H9 (cell line): ENCODE measurements at regions not wholly inside any gene's neighbourhood (a gene's known extent, or its start where the extent isn't known, plus 50 kb on each side); places are given as distances from the start of the nearest gene placed in this dataset.

Source experiments
- DNase-seq: peaks from one replicate; pipeline ENCODE4 v3.0.0-alpha.2; 2017
- H2AFZ ChIP-seq: one replicate; pipeline ENCODE4 v1.6.1; 2013; ENCODE audit warnings: mild to moderate bottlenecking, low read length, control low read depth, moderate library complexity
- H2AK5ac ChIP-seq: 2 replicates; pipeline ENCODE4 v1.6.1; 2013; ENCODE audit warnings: low read length, control low read depth, mixed read lengths; ENCODE audit not compliant: insufficient read length
- H2BK120ac ChIP-seq: one replicate; pipeline ENCODE4 v1.6.1; 2013; ENCODE audit warnings: low read depth, mild to moderate bottlenecking, low read length, control low read depth, inconsistent platforms; ENCODE audit not compliant: poor library complexity, severe bottlenecking
- H2BK12ac ChIP-seq: 2 replicates; pipeline ENCODE4 v1.6.1; 2013; ENCODE audit warnings: low read length, control low read depth, mixed read lengths, low read depth; ENCODE audit not compliant: insufficient read length
- H2BK15ac ChIP-seq: 2 replicates; pipeline ENCODE4 v1.6.1; 2013; ENCODE audit warnings: low read depth, low read length, control low read depth
- H2BK20ac ChIP-seq: one replicate; pipeline ENCODE4 v1.6.1; 2013; ENCODE audit warnings: low read depth, mild to moderate bottlenecking, low read length, control low read depth, inconsistent platforms; ENCODE audit not compliant: poor library complexity, severe bottlenecking
- H2BK5ac ChIP-seq: 2 replicates; pipeline ENCODE4 v1.6.1; 2013; ENCODE audit warnings: low read length, control low read depth, mixed read lengths; ENCODE audit not compliant: insufficient read length
- H3K14ac ChIP-seq: 2 replicates; pipeline ENCODE4 v1.6.1; 2013; ENCODE audit warnings: low read length, control low read depth; ENCODE audit not compliant: insufficient read depth
- H3K18ac ChIP-seq: 2 replicates; pipeline ENCODE4 v1.6.1; 2013; ENCODE audit warnings: low read depth, mild to moderate bottlenecking, mixed read lengths, low read length, control low read depth; ENCODE audit not compliant: insufficient read length
- H3K23ac ChIP-seq: 2 replicates; pipeline ENCODE4 v1.6.1; 2013; ENCODE audit warnings: low read length, control low read depth, mixed read lengths, low read depth; ENCODE audit not compliant: insufficient read length
- H3K23me2 ChIP-seq: 2 replicates; pipeline ENCODE4 v1.6.1; 2013; ENCODE audit warnings: low read depth, mild to moderate bottlenecking, mixed read lengths, low read length, control low read depth; ENCODE audit not compliant: insufficient read length, poor library complexity, severe bottlenecking
- H3K27ac ChIP-seq: 2 replicates; pipeline ENCODE4 v1.5.1; 2013; ENCODE audit warnings: low read length, control low read depth, mixed read lengths, low read depth; ENCODE audit not compliant: insufficient read length
- H3K27me3 ChIP-seq: 2 replicates; pipeline ENCODE4 v1.6.1; 2013; ENCODE audit warnings: low read length, control low read depth, inconsistent platforms; ENCODE audit not compliant: insufficient read depth
- H3K4ac ChIP-seq: 2 replicates; pipeline ENCODE4 v1.6.1; 2013; ENCODE audit warnings: low read depth, mild to moderate bottlenecking, control low read depth, inconsistent platforms, low read length, moderate library complexity
- H3K4me1 ChIP-seq: 2 replicates; pipeline ENCODE4 v1.6.1; 2013; ENCODE audit warnings: low read length, control low read depth, inconsistent platforms; ENCODE audit not compliant: insufficient read depth
- H3K4me2 ChIP-seq: 2 replicates; pipeline ENCODE4 v1.6.1; 2013; ENCODE audit warnings: low read length, control low read depth, mixed read lengths; ENCODE audit not compliant: insufficient read length, insufficient read depth
- H3K56ac ChIP-seq: 2 replicates; pipeline ENCODE4 v1.6.1; 2013; ENCODE audit warnings: low read depth, mild to moderate bottlenecking, mixed read lengths, low read length, control low read depth; ENCODE audit not compliant: insufficient read length
- H3K79me1 ChIP-seq: 2 replicates; pipeline ENCODE4 v1.6.1; 2013; ENCODE audit warnings: low read depth, mild to moderate bottlenecking, moderate library complexity, low read length, control low read depth, inconsistent platforms; ENCODE audit not compliant: insufficient read depth, poor library complexity, severe bottlenecking
- H3K79me2 ChIP-seq: 2 replicates; pipeline ENCODE4 v1.6.1; 2013; ENCODE audit warnings: low read length, control low read depth, inconsistent platforms; ENCODE audit not compliant: insufficient read depth
- H3K9ac ChIP-seq: 2 replicates; pipeline ENCODE4 v1.6.1; 2013; ENCODE audit warnings: low read length, control low read depth, mixed read lengths; ENCODE audit not compliant: insufficient read length; ENCODE audit errors: extremely low read depth
- H3K9me3 ChIP-seq: one replicate; pipeline ENCODE4 v1.6.1; 2013; ENCODE audit warnings: low read depth, low read length, inconsistent platforms; ENCODE audit not compliant: control insufficient read depth
- H3T11ph ChIP-seq: one replicate; pipeline ENCODE4 v1.6.1; 2013; ENCODE audit warnings: mild to moderate bottlenecking, low read length, control low read depth, inconsistent platforms
- H4K20me1 ChIP-seq: one replicate; pipeline ENCODE4 v1.6.1; 2013; ENCODE audit not compliant: control insufficient read depth, insufficient read length, insufficient read depth
- H4K5ac ChIP-seq: 2 replicates; pipeline ENCODE4 v1.6.1; 2013; ENCODE audit warnings: low read depth, mild to moderate bottlenecking, mixed read lengths, low read length, control low read depth; ENCODE audit not compliant: insufficient read length
- H4K8ac ChIP-seq: replicated peaks from 2 replicates; pipeline ENCODE4 v1.6.1; 2013; ENCODE audit warnings: low read length, control low read depth, mixed read lengths, low read depth; ENCODE audit not compliant: insufficient read length
- H4K91ac ChIP-seq: 2 replicates; pipeline ENCODE4 v1.6.1; 2013; ENCODE audit warnings: low read depth, mild to moderate bottlenecking, moderate library complexity, mixed read lengths, low read length, control low read depth; ENCODE audit not compliant: insufficient read length
- H3K27ac Mint-ChIP-seq, 3 experiments: 2 replicates in 2 of 3; 3 replicates in 1 of 3; pipeline ENCODE4 v1.8.0; 2020 to 2021; ENCODE audit warnings: mixed read lengths in 3 of 3, mild to moderate bottlenecking in 1 of 3, moderate library complexity in 1 of 3
- H3K27me3 Mint-ChIP-seq: 2 replicates; pipeline ENCODE4 v1.8.0; 2021; ENCODE audit warnings: low read depth, mild to moderate bottlenecking, moderate library complexity, mixed read lengths
- H3K36me3 Mint-ChIP-seq, 3 experiments: 2 replicates in 2 of 3; 3 replicates in 1 of 3; pipeline ENCODE4 v1.8.0; 2020 to 2021; ENCODE audit warnings: low read depth in 3 of 3, mixed read lengths in 3 of 3; ENCODE audit not compliant: insufficient read depth in 1 of 3
- H3K4me1 Mint-ChIP-seq, 2 experiments: 2 replicates each; pipeline ENCODE4 v1.8.0; 2020; ENCODE audit warnings: mixed read lengths in 2 of 2
- H3K4me3 Mint-ChIP-seq, 2 experiments: 2 replicates in 1 of 2; 3 replicates in 1 of 2; pipeline ENCODE4 v1.8.0; 2020 to 2021; ENCODE audit warnings: mild to moderate bottlenecking in 2 of 2, mixed read lengths in 2 of 2, moderate library complexity in 1 of 2
- H3K9me3 Mint-ChIP-seq, 2 experiments: 2 replicates in 1 of 2; 3 replicates in 1 of 2; pipeline ENCODE4 v1.8.0; 2020; ENCODE audit warnings: mild to moderate bottlenecking in 2 of 2, mixed read lengths in 2 of 2, moderate library complexity in 1 of 2
- CTCF ChIP-seq: fragments of 200-600 bp; sonication (generic); conservative IDR thresholded peaks from 3 replicates; pipeline ENCODE4 v1.8.0; 2021; ENCODE audit warnings: antibody characterized with exemption, mild to moderate bottlenecking
- WGBS: extraction: QIAGEN DNeasy Blood & Tissue Kit; methylation state at CpG from one replicate; pipeline ENCODE4 v1.1.7; 2013; ENCODE audit warnings: missing lambda C conversion rate, low lambda C conversion rate, mixed read lengths; ENCODE audit not compliant: insufficient read length; ENCODE audit errors: extremely low coverage; 5-methylcytosine and 5-hydroxymethylcytosine counted together

- Histone ChIP-seq H2BK12ac (no peak overlapping the region), H2AK5ac (no peak overlapping the region), H3K18ac (no peak overlapping the region), H3K79me1 (no peaks in the 10 kb centered on the region), H4K91ac (no peak overlapping the region), H3K4me2 (no peak overlapping the region), H2AFZ (no peak overlapping the region), H3K23ac (no peak overlapping the region), H2BK120ac (no peak overlapping the region), H2BK5ac (no peak overlapping the region), H4K5ac (no peak overlapping the region), H4K20me1 (no peaks in the 10 kb centered on the region), H3K56ac (no peak overlapping the region), H2BK15ac (no peak overlapping the region), H3K14ac (no peak overlapping the region), H3K79me2 (no peaks in the 10 kb centered on the region; the same call in 1 of the 2 replicates), H3K9ac (no peak overlapping the region), H4K8ac (no peak overlapping the region), H3K4ac (no peak overlapping the region), H3K4me1 (peaks cover 12% of the 10 kb centered on the region; the same call in 1 of the 2 replicates), H3K27me3 (no peaks in the 10 kb centered on the region), H3K9me3 (no peaks in the 10 kb centered on the region), H3K27ac (no peak overlapping the region), H3K23me2 (no peaks in the 10 kb centered on the region), H2BK20ac (no peak overlapping the region), H3T11ph (no peak overlapping the region)
- Mint-ChIP-seq H3K4me1 (peaks cover 41 to 44% of the 10 kb centered on the region in 2 experiments), H3K27me3 (peaks cover 2% of the 10 kb centered on the region), H3K4me3 (no peak overlapping the region), H3K27ac (no peak overlapping the region), H3K36me3 (no peaks in the 10 kb centered on the region), H3K9me3 (peaks cover 3 to 5% of the 10 kb centered on the region in 2 experiments; a peak in 3 of 5 replicates)
- WGBS, result no CpG with 5 or more reads among the region's 3 CpGs
- TF ChIP-seq CTCF, result no peak
- DNase-seq, result no peak
Observed at GRCh38 chr7:131657881-131658280, 101.5 kb upstream of the PODXL start.
